Neutrophil (primary cell): ENCODE measurements at regions not wholly inside any gene's neighbourhood (a gene's known extent, or its start where the extent isn't known, plus 50 kb on each side); places are given as distances from the start of the nearest gene placed in this dataset.

ENCODE experiments used
- H3K27ac ChIP-seq: fragments of 200-600 bp; sonication (generic); 2 replicates; pipeline ENCODE4 v1.5.1; 2016; ENCODE audit warnings: mild to moderate bottlenecking, moderate library complexity
- H3K27me3 ChIP-seq: fragments of 200-600 bp; sonication (generic); 2 replicates; pipeline ENCODE4 v1.6.0; 2016; ENCODE audit warnings: mild to moderate bottlenecking
- H3K36me3 ChIP-seq: fragments of 200-600 bp; sonication (generic); 2 replicates; pipeline ENCODE4 v1.5.1; 2017
- H3K4me1 ChIP-seq, 2 experiments: fragments of 200-600 bp in 1 of 2; sonication (generic) in 1 of 2; 1 replicate in 1 of 2; 2 replicates in 1 of 2; pipeline versions ENCODE4 v1.5.1 to v1.6.1; 2013 to 2016; ENCODE audit warnings: low read depth in 1 of 2, low read length in 1 of 2, mild to moderate bottlenecking in 1 of 2, moderate library complexity in 1 of 2; ENCODE audit not compliant: control insufficient read depth in 1 of 2, insufficient read depth in 1 of 2
- H3K4me3 ChIP-seq, 2 experiments: fragments of 200-600 bp in 1 of 2; sonication (generic) in 1 of 2; 1 replicate in 1 of 2; 2 replicates in 1 of 2; pipeline ENCODE4 v1.5.1; 2013 to 2016; ENCODE audit warnings: low read depth in 1 of 2, low read length in 1 of 2, mild to moderate bottlenecking in 1 of 2, moderate library complexity in 1 of 2
- H3K9me3 ChIP-seq: fragments of 200-600 bp; sonication (generic); 2 replicates; pipeline ENCODE4 v1.5.1; 2016
- TF ChIP-seq, protein P1 (sequence below): fragments of 200-600 bp; sonication (generic); IDR thresholded peaks from 2 replicates; pipeline ENCODE4 v1.5.1; 2016; ENCODE audit warnings: antibody characterized with exemption

GRCh38 chr4:129570326-129570725 lies 474.4 kb downstream of the C4orf33 start:
- Histone ChIP-seq H3K27ac (no peak overlapping the region), H3K9me3 (no peaks in the 10 kb centered on the region), H3K4me3 (no peak overlapping the region), H3K36me3 (no peaks in the 10 kb centered on the region), H3K4me1 (no peaks in the 10 kb centered on the region), H3K27me3 (no peaks in the 10 kb centered on the region)
- TF ChIP-seq, protein P1, sequence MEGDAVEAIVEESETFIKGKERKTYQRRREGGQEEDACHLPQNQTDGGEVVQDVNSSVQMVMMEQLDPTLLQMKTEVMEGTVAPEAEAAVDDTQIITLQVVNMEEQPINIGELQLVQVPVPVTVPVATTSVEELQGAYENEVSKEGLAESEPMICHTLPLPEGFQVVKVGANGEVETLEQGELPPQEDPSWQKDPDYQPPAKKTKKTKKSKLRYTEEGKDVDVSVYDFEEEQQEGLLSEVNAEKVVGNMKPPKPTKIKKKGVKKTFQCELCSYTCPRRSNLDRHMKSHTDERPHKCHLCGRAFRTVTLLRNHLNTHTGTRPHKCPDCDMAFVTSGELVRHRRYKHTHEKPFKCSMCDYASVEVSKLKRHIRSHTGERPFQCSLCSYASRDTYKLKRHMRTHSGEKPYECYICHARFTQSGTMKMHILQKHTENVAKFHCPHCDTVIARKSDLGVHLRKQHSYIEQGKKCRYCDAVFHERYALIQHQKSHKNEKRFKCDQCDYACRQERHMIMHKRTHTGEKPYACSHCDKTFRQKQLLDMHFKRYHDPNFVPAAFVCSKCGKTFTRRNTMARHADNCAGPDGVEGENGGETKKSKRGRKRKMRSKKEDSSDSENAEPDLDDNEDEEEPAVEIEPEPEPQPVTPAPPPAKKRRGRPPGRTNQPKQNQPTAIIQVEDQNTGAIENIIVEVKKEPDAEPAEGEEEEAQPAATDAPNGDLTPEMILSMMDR, result no peak

DNA sequence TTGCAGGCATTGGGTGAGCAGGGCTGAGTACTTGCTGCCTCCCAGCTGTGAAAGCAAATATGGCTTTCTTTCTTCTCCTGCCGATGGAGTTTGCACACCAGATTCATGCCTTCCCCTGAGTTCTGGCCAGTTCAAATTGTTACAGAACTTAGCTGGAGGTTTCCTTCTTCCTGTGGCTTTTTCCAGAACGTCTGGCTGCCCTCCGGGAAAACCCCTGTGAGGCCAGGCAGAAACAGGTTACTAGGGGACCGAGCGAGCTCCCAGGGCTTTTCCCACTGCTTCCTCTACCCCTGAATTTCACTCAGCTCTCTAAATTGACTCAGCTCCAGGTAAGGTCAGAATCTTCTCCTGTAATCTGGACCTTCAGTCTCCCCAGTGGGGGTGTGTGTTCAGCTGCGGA lies 482.4 kb downstream of the C4orf33 start:
- H3K36me3 ChIP-seq, result no peaks in the 10 kb centered on the region
- H3K4me1 ChIP-seq, result peaks cover 4 to 5% of the 10 kb centered on the region in 2 experiments
- no peaks in the 10 kb centered on the region for H3K27me3 ChIP-seq
- no peak overlapping the region for H3K4me3 ChIP-seq
- H3K27ac ChIP-seq, result no peak overlapping the region
- TF ChIP-seq, protein P1, result no peak
- H3K9me3 ChIP-seq, result no peaks in the 10 kb centered on the region

DNA sequence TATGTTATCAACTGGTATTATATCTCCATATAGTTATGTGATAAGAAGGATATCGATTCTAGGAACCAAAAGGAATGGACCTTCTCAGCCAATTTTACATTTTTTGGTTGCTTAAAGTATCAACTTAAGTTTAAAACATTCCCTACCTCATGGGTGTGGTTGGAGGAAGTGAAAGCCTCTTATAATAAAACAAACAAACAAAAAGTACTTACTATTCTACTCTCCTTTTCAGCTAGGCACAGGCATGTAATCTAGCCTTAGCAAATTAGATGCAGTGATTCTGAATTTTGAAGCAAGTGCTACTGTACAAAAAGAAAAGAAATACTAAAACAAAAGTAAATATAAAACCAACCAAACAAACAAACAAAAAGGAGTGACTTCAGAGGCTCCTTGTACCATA lies 485.4 kb downstream of the C4orf33 start:
- TF ChIP-seq, protein P1, result no peak

GRCh38 chr4:129583868-129584267 lies 487.9 kb downstream of the C4orf33 start:
- Histone ChIP-seq H3K27ac (no peak overlapping the region), H3K36me3 (no peaks in the 10 kb centered on the region), H3K27me3 (no peaks in the 10 kb centered on the region), H3K4me3 (no peak overlapping the region), H3K4me1 (peaks cover 12 to 13% of the 10 kb centered on the region in 2 experiments), H3K9me3 (no peaks in the 10 kb centered on the region)
- TF ChIP-seq, protein P1, result no peak

More for the DNA sequence above, 485.4 kb downstream of the C4orf33 start:
- H3K4me1 ChIP-seq, result peaks cover 12 to 13% of the 10 kb centered on the region in 2 experiments
- H3K4me3 ChIP-seq, result no peak overlapping the region
- H3K27ac ChIP-seq, result no peak overlapping the region
- no peaks in the 10 kb centered on the region for H3K9me3 ChIP-seq
- no peaks in the 10 kb centered on the region for H3K36me3 ChIP-seq
- H3K27me3 ChIP-seq, result no peaks in the 10 kb centered on the region

DNA sequence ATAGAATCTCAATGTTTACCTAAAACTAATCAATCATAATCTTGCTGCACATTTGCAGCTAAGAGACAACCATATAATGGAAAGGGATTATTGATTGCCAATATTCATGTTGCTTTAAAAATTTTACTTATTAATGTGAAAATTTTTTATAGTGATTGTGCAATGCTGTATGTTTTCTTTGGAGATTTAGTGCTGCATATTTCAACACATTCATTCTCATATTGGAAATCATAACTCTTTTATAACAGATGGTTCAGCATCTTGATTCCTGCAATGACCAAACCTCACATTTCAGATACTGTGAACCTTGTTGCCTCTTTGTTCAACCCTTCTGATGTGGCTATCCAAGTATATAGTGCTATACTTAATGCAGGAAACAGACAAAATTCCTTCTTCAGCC lies 502.6 kb downstream of the C4orf33 start:
- Histone ChIP-seq H3K27me3 (no peaks in the 10 kb centered on the region), H3K36me3 (no peaks in the 10 kb centered on the region), H3K27ac (no peak overlapping the region), H3K9me3 (no peaks in the 10 kb centered on the region), H3K4me1 (peaks cover 0 to 10% of the 10 kb centered on the region in 2 experiments), H3K4me3 (no peak overlapping the region)
- TF ChIP-seq, protein P1, result no peak

DNA sequence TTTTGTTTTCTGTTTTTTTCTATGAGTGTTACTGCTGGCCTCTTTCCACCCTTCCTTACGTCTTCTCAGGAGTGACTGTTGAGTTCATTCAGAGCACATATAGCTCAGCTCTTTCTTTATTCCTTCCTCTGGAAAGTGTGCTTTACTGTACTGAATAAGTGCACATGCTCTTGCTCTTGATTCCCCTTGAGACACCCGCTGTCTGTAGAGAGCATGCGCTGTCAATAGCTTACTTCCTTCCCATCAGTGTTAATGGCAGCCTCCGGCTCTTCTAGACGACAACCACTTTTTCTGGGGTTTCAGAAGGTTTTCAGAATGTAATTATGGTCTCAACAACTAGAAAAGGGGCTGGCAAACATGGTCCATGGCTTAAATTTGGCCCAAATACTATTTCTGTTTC lies 504.9 kb downstream of the C4orf33 start:
- TF ChIP-seq, protein P1, result no peak

More for the DNA sequence above, 504.9 kb downstream of the C4orf33 start:
- peaks cover 0 to 15% of the 10 kb centered on the region in 2 experiments for H3K4me1 ChIP-seq
- no peak overlapping the region for H3K4me3 ChIP-seq
- H3K27me3 ChIP-seq, result no peaks in the 10 kb centered on the region
- no peaks in the 10 kb centered on the region for H3K9me3 ChIP-seq
- H3K36me3 ChIP-seq, result no peaks in the 10 kb centered on the region
- no peak overlapping the region for H3K27ac ChIP-seq
